Kidney tubule cell (primary cell): ENCODE measurements at regions not wholly inside any gene's neighbourhood (a gene's known extent, or its start where the extent isn't known, plus 50 kb on each side); places are given as distances from the start of the nearest gene placed in this dataset.
"Not testable (repeated sequence)": the region's sequence is repeated elsewhere in the genome, so short reads cannot be mapped to it uniquely, and the experiment has no call there.

ENCODE experiments used
- DNase-seq: peaks from one replicate; pipeline ENCODE4 v3.0.0-alpha.2; 2018; ENCODE audit warnings: low spot score

DNA sequence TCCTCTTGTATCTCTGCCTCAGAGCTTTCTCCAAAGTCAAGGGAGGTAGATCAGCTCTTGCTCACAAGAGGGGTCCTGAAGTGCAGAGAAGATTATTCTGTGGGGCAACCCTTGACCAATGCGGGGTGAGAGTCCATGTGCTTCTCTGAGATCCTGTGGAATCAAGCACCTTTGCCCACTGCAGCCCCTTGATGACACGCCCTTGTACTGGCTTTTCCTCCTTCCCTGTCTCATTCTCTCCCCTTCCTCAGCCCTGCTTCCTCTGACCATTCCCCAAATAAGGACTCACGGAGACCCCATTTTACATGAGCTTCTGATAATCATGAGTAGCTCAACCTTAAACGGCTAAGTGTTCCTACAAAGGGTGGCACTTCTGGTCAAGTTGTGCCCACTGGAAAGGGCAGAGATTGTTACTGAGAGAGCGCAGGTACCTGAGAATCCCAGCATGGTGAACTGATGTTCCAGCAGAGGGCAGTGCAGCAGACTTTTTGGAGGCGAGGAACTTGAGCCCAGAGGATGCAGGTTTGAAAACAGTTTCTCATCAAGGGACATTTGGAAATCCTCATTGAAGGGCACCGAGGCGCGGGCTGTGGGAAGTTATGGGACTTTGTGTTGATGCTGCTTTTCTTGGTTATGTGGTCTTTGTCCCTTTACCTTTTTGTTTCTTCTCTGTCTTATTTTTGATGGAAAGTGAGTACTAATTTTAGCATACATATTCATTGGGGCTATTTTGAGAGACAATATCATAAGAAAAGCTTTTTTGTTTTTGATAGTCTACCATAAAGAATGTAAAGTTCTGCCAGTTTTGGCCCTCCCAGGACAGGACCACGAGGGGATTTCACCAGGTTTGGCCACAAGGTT, 201.3 kb downstream of the RBM46 start:
- DNase-seq: peak; percentile 51

DNA sequence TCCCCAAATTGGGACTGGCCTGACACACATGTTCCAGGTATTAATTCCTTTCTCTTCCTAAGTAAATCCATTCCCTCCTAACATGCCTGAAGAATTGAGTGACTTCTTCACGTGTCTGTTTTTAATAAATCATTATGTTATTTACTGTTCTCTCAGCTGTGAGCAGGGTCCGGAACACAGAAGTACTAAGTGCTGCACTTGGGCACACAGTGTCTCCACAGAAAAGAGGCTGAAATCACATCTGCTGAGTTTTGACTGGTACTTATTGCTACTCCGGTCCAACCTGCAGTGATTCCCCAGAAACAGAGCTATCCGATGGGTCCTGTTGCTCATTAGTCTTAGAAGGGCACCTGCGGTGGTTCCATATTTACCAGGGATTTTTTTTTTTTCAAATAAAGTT, 202.6 kb downstream of the RBM46 start:
- DNase-seq: no peak

DNA sequence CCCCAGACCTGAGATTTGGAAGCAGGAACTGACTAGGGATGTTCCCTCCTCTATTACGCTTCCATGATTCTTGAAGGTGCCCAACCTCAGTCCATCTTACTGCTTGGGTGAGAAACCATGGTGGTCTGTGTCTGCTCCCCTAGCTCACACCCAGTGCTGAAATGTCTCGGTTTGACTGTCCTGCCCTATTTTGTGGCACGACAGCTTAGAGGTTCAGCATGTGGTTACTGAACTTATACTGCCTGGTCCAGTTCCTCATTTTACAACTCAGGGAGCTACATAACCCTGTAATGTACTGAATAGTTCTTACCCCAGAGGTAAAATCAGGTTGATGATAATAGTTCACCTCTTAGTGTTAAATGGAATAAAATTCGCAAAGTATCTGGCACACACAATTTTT, 203.1 kb downstream of the RBM46 start:
- DNase-seq: no peak

DNA sequence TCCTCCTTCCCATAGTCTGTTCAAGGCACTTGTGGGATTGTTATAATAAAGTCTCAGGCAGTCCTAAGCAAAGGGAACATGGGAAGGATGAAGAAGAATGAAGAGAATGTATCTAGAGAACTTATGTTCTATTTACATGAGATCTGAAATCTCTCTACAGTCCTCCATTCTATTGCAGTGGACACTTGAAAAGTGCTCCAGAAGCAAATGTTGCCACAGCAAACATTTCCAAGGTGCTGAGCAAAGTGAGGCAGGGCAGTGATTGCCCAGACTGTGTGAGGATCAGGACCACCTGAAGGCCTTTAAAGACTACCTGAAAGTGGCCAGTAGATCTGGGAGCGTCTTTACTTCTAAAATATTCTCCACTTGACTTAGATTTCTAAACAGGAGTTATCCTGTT, 203.5 kb downstream of the RBM46 start:
- no peak for DNase-seq

DNA sequence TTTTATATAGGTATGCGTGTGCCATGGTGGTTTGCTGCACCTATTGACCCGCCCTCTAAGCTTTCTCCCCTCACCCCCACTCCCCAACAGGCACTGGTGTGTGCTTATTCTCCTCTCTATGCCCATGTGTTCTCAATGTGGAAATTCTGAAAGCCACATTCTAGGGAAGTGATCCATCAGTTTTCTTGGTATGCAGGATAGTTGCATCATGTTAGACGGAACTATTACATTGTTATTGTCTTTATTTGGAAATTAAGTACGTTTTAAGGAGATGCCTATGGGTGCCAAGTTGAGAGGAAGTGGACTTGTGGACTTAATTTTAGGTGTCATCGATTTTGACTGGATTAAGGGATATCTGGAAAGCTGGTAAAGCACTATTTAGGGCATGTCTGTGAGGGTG, 204.6 kb downstream of the RBM46 start:
- no peak for DNase-seq

DNA sequence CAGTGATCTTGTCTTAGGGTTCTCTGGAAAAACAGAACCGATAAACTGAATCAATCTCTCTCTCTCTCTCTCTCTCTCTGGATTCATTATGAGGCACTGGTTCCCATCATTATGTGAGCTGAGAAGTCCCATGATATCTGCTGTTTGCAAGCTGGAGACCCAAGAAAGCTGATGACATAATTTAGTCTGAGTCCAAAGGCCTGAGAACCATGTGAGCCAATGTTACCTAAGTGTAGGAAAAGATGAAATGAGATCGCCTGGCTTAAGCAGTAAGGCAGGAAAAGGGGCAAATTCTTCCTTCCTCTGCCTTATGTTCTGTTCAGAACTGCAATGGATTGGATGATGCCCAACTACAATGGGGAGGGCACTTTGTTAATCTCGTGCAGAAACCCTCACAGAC, 207.4 kb downstream of the RBM46 start:
- DNase-seq: no peak

DNA sequence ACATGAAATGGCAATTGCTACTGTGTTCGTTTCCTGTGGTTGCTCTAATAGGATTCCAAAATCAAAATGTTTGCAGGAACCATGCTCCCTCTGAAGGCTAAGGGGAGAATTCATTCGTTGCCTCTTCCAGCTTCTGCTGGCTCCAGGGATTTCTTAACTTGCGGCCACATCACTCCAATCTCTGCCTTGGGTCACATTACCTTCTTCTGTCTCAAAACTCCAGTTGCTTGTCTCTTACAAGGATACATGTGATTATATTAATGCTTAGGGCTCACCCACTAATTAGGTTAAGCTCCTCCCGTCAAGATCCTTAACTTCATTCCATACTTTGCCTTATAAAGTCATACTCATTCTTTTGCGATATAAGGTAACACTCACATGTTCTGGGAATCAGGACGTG, 208.4 kb downstream of the RBM46 start:
- DNase-seq: no peak

DNA sequence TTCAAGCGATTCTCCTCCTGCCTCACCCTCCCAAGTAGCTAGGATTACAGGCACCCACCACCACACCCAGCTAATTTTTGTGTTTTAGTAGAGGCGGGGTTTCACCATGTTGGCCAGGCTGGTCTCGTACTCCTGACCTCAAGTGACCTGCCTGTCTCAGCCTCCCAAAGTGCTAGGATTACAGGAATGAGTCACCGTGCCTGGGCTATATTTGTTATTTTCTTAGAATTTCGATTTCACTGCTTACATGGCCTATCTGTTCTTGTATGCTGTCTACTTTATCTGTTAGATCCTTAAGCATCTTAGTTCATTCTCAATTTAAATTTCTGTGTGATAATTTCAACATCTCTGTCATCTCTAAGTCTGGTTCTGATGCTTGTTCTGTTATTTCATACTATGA, 210.6 kb upstream of the NPY2R start:
- DNase-seq: not testable (repeated sequence)

DNA sequence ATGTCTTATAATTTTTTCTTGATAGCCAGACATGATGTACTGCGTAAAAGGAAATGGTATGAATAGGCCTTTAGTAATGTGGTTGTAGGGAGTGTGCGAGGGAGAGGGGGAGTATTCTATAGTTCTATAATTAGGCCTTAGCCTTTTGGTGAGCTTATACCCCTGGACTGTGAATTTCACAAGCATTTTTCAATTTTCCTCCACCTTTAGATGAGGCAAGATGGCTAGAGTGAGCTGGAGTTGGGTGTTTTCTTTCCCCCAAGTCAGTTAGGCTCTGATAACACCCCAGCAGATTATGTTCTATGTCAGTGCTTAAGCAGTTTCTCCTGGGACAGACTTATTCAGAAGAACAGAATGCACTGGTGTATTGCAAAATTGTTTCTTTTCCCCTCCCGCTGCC, 210.2 kb upstream of the NPY2R start:
- DNase-seq: no peak

DNA sequence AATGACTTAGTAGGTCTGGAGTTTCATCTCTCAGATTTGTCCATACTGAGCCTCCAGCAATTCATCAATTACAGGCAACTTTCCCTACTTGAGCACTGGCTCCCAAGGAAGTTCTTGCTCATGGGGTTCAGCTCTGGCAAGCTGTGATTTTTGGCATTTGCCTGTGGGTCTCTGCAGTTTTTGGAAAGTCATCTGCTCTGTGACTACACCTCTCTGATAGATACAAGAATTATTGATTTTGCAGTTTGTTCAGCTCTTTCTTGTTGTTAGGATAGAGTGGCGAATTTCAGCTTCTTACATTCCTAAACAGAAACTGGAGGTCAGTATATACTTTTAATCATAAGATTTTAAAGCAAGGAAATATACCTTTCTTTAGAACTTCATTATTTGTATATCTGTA, 209.7 kb upstream of the NPY2R start:
- DNase-seq: no peak

DNA sequence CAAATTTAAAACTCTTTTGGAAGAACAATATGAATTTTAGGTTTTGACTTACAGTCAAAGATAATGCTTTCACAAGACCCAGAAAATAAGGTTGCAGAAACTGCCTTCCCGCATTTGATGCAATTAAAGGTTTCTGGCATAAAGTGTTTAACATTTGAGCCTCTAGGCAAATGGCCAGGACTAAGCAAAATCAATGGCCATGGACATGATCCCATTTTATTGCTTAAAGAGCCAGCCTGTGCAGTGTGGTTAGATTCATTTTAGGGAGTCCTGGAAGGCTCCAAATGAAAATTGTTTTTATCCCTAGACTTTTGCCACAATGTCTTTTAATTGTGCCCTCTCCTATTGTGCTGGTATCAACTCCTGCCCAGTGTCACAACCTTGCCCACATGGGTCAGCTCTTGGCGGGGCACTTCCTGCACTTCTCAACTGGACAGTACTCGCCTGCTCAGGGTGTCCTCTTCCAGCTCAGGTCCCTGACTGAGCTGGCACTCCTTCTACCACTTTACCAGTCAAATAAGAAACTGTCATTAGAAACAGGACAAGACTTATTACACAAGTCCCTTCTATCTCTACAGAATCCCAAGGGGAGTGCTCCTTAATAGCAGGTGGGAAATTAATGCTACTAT, 208.4 kb upstream of the NPY2R start:
- DNase-seq: no peak

DNA sequence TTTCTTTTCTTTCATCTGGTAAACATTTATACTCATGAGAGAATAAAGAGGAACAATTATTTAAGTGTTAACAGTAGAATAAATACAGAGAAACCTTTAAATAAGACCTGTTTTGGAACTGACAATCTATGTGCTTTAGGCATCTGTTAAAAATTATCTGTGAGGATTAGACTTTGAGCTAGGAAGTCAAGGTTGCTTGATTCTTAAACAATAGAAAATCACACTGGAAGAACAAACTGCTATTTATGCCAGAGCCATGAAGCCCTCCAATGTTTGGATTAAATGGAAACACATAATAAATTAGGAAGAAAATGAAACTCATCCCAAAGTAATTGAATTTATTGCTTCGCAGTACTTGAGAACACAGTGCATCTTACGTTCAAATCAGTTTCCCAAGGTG, 207.2 kb upstream of the NPY2R start:
- DNase-seq: no peak

DNA sequence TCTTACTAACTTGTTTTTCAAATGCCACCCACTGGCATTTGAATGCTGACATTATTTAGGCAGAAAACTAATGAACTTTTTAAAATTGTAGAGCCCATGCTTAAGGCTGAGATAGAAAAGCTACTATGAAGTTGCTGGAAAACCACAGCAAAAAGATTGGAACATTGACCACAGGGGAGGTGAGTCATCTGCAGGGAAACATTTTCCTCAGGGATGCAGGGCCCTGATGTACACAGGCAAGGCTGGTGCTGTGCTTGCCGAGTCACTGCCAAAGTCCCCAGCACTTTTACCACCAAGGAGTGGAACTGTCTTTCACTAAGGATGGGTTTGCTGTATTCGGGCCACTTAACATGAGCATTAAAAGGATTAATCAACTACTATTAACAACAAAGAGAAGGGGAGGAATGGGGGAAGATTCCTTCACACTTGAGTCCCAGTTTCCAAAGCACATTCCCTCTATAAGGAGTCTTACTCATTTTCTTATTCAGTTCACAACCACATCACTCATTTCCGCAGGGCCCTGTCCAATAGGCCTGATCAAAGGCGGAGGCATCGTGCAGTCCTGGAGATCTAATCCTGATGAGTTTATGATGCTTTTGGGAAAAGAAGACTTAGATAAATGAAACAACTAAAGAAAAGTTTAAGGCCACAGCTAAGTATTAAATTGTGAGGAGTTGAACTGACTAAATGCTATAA, 202.9 kb upstream of the NPY2R start:
- DNase-seq: peak; percentile 75

DNA sequence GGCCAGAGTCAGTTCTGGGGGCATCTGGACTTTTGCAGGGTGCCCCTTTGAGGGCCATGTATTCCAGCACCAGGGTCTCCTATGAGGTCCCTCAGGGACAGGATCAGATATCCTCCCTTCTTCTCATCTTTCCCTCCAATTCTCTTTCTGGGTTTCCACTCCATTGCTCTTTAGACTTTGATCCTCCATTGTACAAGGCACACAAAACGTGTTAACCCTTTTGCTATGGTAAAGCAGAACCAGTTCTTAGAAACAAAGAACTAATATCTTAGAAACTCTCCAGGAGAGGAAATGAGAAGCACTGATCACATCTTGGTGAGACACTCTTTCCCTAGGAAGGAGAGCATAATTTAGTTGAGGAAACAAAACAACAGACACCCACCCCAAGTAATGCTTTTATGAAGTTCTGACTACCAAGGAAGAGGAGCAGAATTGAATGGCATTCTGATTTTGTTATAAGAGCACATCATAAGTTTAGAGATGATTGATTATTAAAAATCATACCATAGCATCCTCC, 200.7 kb upstream of the NPY2R start:
- DNase-seq: peak; percentile 52

DNA sequence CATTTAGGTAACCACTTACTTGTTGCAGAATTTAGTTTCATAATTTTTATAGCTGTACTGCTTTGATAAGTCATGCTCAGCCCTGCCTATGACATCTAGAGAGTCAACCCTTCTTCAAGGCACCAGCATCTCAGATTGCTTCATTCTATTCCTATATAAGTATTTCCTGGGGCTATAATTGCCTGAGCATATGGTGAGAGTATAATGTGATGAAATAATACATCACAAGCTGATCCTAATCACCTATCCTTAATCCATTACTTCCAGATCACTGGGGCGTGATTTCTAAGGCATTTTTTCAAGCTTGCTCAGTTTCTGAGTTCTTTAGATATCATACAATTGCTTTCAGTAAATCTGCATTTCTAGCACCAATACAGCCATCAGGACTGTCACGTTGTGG, 200.0 kb upstream of the NPY2R start:
- DNase-seq: no peak

DNA sequence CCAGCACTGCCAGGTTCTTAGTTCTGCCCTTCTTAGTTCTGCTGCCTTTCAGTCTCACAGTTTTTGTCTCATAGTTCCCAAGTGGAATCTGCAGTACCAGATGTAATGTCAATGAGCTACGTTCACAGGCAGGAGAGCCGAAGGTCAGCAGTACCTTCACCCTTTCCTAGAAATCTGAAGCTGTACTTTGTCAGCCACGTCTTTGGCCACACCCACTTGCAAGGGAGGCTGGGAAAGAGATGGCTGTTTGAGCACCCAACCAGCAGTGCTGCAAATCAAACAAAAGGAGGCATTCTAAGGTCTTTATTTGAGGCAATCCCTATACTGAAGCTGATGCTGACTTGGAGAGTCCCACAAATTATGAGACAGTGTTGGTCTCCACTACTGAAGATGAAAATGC, 199.1 kb upstream of the NPY2R start:
- DNase-seq: no peak

DNA sequence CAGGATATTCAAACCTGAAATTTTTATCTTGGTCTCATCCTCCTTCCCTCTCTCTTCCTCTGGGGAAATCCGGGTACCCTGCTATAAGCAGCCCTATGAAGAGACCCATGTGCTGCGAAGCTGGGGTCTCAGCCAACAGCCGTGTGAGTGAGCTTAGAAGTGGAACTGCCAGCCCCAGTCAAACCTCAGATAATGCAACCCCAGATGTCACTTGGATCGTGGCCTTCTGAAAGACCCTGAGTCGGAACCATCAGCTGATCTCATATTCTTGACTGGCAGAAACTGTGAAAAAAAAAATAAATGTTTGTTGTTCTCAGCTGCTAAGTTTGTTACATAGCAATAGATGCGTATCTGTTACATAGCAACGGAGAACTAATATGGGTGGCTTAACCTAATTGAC, 198.1 kb upstream of the NPY2R start:
- no peak for DNase-seq

DNA sequence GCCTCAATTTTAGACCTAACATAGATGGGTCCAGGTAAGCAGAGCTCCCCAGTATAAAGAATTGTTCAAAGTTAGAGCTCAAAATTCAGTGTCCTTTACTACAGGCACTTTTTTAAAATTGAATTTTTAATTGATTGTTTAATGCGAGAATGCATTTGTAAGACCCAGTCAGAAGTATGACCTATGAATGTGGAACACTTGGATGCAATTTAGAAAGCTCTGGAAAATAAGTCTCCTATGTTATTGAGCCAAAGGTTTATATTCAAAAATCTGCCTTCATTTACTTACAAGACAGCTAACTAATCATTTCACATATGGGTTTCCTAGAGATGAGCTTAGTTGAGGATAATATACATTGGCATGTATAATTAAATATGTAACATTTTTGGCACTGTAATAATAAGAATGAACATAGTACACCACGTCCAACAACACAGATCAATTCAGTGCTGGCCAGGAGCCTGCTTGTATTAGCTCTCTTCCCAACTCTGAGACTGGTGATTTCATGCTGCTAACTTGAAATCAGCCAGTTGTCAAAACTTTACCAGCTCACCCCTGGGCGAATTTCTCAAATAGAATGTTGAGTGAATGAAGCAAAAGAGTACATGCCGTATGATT, 197.2 kb upstream of the NPY2R start:
- DNase-seq: no peak

DNA sequence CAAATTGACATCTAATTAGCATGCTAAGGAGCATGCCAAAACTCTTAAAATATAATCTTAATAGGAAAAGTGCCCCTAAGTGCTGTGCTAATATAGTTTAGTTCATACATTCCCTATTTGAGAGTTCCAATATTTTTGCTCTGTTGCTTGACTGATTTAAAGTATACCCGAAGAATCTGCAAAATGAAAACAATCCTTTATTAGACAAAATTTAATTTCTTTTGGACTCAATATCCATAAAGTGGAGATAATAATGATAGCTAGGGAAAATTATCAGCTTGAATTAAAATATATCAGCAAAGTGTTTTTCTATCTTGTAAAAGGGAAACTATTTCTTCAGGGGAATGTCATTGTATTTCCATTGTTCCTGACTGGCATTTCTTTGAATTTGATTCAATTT, 196.0 kb upstream of the NPY2R start:
- DNase-seq: no peak

DNA sequence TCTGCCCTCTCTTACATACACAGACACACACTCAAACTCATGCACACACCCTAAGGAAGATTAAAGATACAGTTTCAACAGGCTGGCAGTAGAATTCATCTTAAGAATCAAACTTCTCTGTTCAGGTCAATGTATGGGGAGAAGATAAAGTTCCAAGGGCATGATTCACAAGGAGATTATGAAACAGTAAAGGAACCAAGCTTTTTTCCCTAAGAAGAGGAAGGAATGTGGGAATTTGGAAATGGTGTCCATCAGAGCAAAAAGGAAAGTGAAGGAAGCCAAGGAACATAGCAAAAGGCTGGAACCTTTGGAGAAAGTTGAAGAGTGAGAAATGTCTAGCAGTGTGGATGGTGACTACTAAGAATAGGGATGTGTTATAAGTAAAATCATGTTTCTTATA, 191.0 kb upstream of the NPY2R start:
- no peak for DNase-seq

DNA sequence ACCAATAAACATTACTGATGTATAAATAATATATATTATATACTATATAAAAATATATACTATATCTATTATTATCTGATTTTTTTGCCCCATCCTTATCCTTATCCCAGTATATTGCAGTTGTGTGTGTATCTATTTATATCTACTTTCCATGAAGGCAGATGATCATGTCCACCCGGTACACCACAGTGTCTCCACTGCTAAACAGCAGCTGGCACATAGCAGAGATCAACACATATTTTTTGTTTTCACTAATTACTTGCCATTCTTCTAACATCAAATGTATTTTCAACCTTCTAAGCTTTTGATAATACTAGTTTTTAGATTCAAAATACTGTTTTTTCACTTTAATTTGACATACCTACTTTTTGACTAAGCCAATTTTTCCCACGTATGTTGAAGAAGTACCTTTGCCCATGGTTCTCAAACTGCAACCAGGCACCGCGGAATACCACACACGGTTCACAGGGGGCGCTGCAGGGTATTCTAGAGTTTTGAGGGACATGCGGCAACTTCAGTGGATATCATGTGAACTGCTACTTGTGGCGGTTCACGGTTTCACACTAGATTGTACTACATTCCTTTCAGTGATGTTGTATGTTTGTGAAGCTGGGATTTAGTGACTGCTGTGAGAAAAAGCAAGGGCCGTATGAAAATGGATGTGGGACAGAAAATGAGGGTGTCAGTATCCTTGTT, 182.5 kb upstream of the NPY2R start:
- DNase-seq: peak; percentile 51

DNA sequence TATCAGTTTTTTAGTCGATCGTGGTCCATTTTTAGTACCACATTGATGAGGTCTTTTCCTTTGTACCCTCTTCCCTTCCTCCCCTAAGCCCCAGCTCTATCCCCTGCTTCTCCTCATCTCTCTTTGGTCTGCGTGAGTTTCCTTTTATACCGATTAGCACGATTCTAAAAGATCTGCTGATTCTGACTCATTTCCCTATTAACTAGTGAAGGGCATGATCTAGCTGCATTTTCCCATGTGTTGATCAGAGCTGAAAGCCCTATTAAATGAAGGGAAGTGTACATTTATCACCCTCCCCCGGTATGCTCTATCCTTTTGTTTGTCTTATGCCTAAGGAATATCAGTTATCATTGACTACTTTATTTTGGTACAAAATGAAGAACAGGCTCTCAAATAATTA, 181.7 kb upstream of the NPY2R start:
- no peak for DNase-seq
